Fibroblast of villous mesenchyme (primary cell): ENCODE measurements at regions not wholly inside any gene's neighbourhood (a gene's known extent, or its start where the extent isn't known, plus 50 kb on each side); places are given as distances from the start of the nearest gene placed in this dataset.
"Not testable (repeated sequence)": the region's sequence is repeated elsewhere in the genome, so short reads cannot be mapped to it uniquely, and the experiment has no call there.

Experiments used
- DNase-seq: peaks from one replicate; pipeline ENCODE4 v3.0.0-alpha.2; 2010; ENCODE audit warnings: low read depth
- H3K4me3 ChIP-seq: 2 replicates; pipeline ENCODE4 v1.5.1; 2011; ENCODE audit warnings: low read depth, mild to moderate bottlenecking, low read length
- CTCF ChIP-seq: IDR thresholded peaks from 2 replicates; pipeline ENCODE4 v1.5.1; 2012; ENCODE audit warnings: low read depth, mild to moderate bottlenecking, low read length; ENCODE audit not compliant: insufficient read depth

DNA sequence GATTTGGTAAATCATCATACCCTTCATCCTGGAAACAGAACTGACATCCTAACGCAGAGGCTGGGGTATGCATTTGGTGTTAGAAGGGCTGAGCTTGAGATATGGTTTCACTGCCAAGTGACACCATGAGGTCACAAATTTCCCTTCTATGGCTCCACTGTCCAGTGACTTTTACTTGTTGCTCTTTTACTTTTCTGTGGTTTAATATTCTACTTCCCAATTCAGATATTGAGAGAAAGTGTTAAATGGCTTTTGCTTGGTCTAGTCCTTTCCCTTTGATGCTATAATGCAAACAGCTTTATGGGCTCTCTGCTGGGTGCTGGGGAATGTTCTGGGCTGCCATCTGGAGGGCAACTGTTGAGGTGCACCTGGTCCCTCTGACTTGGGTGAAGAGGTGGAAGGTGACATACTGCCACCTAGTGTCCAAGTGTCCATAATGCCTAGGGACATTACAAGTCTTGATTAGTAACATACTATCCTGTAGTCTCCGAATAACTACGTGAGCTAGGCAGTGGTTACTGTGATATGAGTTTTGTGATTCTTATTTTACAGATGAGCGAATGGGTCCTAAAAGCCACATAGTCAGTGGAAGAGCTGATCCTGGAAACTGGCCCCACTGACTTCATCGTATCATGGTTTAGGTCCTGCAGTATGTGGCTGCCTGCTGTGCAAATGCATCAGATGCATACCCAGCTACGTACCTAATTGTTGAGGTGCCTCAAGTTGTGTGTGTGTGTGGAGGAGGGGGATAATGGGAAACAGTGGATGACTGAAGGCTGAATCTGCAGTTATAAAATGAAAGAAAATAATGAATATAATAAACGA lies 149.1 kb upstream of the RAG2 start:
- DNase-seq: peak; percentile 90
- peak; percentile 98 for TF ChIP-seq CTCF
- H3K4me3 ChIP-seq: no peak overlapping the region

GRCh38 chr11:36744375-36745168 lies 146.5 kb upstream of the RAG2 start:
- peak; percentile 60 for DNase-seq
- H3K4me3 ChIP-seq: no peak overlapping the region
- peak; percentile 85 for TF ChIP-seq CTCF

DNA sequence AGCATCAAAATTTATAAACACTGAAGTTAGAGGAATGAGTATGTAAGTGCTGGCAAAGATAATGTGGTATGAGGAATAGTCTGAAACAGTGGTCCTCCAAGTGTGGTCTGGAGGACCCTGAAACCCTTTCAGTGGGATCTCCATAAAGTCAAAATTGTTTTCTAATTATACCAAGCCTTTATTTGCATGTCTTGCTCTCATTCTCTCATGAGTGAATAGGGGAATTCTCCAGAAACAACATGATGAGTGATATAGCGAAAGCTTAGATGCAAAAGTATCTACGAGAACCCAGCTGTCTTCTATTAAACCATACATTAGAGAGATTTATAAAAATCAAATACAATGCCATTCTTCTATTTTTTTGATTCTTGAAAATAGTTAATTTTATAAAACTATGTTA lies 145.0 kb upstream of the RAG2 start:
- no peak for TF ChIP-seq CTCF
- DNase-seq: no peak
- no peak overlapping the region for H3K4me3 ChIP-seq

- no peak overlapping the region for H3K4me3 ChIP-seq
- DNase-seq: no peak
- no peak for TF ChIP-seq CTCF
These were observed 143.5 kb upstream of the RAG2 start for GRCh38 chr11:36741515-36741914.

DNA sequence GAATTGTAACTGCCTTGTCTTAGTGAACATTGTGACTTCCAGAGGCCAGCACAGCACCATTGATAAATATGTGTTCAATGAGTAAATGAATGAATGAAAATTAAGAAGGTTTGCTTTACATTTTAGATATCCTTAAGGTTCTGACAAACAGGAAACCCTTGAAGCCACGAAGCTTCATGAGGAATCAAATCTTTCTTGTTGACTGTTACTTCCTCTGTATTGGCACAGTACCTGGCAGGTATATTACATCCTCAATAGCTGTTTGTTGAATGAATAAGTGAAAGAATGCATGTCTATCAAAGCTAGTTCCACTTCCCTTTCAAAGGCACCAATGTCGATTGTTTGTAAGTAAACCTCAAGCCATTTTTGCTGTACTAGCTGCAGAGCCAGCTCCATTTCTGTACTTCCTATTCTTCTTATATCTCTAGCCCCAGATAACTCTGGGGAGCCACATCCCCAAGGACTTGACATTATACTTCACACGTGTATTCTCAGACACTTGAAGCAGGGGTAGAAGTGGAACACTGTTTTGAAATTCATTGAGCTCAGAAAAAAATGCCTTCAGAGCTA lies 140.3 kb upstream of the RAG2 start:
- TF ChIP-seq CTCF: no peak
- H3K4me3 ChIP-seq: no peak overlapping the region
- no peak for DNase-seq

- no peak for TF ChIP-seq CTCF
- no peak for DNase-seq
- H3K4me3 ChIP-seq: no peak overlapping the region
These were observed 138.1 kb upstream of the RAG2 start for GRCh38 chr11:36736103-36736502.

DNA sequence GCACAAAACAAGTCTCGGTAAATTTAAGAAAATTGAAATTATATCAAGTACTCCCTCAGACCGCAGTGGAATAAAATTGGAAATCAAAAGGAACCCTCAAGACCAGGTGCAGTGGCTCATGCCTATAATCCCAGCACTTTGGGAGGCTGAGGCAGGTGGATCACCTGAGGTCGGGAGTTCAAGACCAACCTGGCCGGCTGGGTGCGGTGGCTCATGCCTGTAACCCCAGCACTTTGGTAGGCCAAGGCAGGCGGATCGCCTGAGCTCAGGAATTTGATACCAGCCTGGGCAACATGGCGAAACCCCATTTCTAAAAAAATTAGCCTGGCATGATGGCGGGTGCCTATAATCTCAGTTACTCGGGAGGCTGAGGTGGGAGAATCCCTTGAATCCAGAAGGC lies 135.7 kb upstream of the RAG2 start:
- not testable (repeated sequence) for DNase-seq, H3K4me3 ChIP-seq
